GM18505 (cell line): ENCODE measurements at regions not wholly inside any gene's neighbourhood (a gene's known extent, or its start where the extent isn't known, plus 50 kb on each side); places are given as distances from the start of the nearest gene placed in this dataset.

ENCODE experiments used
- ATAC-seq: cut with Tn5 transposase; IDR thresholded peaks from one replicate; pipeline ENCODE4 v1.9.1; 2021; ENCODE audit not compliant: unreplicated experiment
- POLR2A ChIP-seq: IDR thresholded peaks from 4 replicates; pipeline ENCODE4 v1.6.1; 2011; ENCODE audit warnings: borderline replicate concordance; ENCODE audit not compliant: insufficient read depth, insufficient read length; ENCODE audit errors: extremely low read depth

- TF ChIP-seq POLR2A: no peak
These were observed 220.1 kb downstream of the PIK3R1 start for GRCh38 chr5:68435611-68436010.

GRCh38 chr5:68436686-68437520, 221.3 kb downstream of the PIK3R1 start:
- no peak for ATAC-seq
- no peak for TF ChIP-seq POLR2A

More at GRCh38 chr5:68435611-68436010, 220.1 kb downstream of the PIK3R1 start:
- ATAC-seq: no peak

DNA sequence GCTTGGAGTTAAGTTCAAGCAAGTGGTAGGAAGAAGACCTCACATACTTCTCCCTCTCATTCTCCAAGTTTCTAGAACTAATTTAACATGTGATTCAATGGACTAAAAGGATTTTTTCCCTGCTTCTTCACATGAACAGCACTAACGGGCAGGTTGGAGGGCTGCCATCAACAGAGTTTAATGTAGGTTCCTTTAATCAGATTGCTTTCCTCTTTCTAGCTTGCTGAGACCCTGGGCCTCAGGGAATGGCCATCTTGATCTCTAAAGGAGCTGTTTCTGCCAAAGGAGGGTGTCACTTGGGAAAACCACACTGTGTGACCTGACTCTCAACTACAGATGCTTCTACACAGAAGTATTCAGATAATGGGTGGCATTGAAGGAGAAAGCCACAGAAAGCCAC, 223.3 kb downstream of the PIK3R1 start:
- no peak for TF ChIP-seq POLR2A
- no peak for ATAC-seq

- TF ChIP-seq POLR2A: no peak
- no peak for ATAC-seq
These were observed 224.7 kb downstream of the PIK3R1 start for GRCh38 chr5:68440245-68440644.

- TF ChIP-seq POLR2A: no peak
- no peak for ATAC-seq
These were observed 225.1 kb downstream of the PIK3R1 start for GRCh38 chr5:68440651-68441050.

GRCh38 chr5:68441309-68442073, 225.9 kb downstream of the PIK3R1 start:
- ATAC-seq: no peak
- no peak for TF ChIP-seq POLR2A

- TF ChIP-seq POLR2A: no peak
- ATAC-seq: no peak
These were observed 227.5 kb downstream of the PIK3R1 start for GRCh38 chr5:68443091-68443490.

- no peak for TF ChIP-seq POLR2A
- no peak for ATAC-seq
These were observed 228.5 kb downstream of the PIK3R1 start for GRCh38 chr5:68444048-68444447.

DNA sequence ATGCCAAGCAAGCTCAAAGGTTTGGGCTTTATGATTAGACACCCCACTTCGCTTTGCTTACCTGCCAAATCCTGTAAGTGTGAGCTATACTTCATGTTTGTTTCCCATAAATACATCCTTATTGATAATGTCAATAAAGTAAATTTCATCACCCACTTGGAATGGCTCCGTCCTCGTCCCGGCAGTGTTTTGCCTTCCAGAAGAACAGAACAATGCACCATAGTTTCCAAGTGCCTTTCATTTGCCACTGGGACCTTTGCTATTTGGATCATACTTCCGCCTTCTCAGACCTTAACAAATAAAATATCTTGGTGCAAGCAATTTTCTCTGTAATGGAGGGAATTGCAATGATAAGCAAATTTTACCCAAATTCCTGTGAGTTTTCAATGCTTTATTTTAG, 229.3 kb downstream of the PIK3R1 start:
- no peak for TF ChIP-seq POLR2A
- no peak for ATAC-seq

DNA sequence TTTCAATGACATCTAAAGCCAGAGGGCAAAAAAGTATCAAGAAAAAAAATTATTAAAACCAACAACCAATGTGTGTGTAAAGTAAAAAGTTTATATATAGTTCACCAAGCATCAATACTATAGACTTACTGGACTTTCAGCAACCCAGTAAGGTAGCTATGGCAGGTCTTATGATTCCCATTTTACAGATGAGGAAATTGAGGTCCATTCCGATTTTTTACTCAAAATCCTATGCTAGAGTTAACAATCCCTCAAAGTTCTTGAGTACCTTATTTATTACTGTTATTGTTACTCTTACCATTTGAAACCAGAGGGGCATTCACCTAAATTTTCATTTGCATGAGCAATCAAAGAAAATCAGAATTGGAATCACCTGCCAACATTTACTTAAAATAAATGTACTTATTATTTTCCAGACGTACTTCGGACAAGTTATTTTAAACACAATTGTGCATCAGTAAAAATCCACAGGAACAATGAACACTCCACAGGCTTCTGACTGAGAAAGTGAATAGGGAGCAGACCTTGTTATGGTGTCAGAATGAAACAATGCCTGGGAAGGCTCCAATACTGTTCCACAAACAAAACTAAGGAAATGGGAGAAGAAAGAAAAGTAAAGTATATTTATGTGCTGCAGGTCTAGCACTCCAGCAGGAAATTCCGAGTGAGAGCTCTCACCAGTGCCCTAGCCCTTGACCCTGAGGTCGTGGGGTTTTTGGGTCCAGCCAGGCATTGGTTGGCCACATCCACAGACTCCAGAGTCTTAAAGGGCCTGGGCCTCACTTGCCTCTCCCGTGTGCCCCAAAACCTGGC, 229.9 kb downstream of the PIK3R1 start:
- TF ChIP-seq POLR2A: no peak
- ATAC-seq: no peak

DNA sequence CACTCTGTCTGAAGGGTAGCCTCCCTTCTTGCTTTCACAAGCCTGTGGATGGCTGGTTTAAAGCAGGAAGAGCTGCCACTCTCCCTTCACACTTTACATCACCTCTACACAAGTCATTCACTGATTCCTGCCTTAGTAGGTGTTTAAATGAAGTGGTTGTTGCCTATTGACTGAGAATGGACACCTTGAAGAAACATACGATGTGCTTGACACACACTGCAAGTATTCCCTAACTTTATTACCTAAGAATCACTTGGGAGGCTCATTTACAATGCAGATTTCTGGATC, 230.5 kb downstream of the PIK3R1 start:
- no peak for TF ChIP-seq POLR2A
- no peak for ATAC-seq

DNA sequence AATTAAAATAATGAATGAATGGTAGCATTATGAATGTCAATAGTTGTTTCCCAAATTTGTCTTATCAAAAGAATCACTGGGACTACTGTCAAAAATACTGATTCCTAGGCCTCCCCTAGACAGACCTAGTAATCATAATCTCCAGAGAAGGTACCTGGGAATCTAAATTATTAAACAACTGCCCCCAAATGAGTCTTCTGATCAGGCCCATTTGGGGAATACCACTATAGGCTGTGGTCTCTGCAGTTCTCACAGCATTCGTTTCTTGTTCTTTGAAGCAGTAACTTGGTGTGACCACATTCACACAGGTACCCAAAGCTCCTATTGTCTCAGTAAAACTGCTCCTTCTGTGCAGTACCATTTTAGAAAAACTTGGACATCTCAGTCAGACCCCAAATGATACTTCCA, 230.9 kb downstream of the PIK3R1 start:
- no peak for TF ChIP-seq POLR2A
- peak; percentile 90 for ATAC-seq

DNA sequence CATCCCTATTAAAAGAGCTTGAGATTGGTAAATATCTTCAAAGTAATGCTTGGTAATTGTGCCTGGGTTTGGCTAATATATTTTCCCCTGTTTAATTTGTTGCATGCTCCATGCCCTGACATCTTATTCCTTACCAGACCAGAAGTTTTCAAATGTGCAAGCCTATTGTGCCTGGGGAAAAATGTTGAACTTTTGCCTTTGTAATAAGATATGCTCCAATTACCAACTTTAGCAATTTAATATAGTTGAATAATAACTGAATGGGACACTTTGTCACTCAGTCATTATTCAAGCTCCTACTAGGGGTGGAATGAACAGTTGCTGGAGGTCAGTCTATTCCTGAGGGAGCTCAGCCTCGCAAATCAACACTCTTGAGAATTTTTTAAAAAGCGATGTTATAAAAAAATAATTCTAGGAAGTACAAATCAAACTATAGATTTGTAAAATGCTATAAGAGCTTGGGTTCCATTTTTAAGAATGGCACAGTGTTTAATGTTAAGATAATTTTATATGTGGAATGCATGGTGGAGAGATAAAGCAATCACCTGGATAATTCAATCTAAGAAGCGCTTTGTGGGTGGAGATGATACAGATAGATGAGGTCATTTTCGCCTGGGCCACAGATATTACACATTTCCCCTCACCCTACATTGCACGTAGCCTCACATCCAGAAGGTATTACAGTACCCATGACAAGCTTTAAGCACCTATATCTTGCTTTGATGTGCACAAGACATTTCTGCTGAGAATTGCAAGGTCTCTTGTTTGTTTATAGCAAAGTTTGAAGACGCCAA, 231.8 kb downstream of the PIK3R1 start:
- ATAC-seq: no peak
- no peak for TF ChIP-seq POLR2A
